ENCODE measurements at regions not wholly inside any gene's neighbourhood (a gene's known extent, or its start where the extent isn't known, plus 50 kb on each side); places are given as distances from the start of the nearest gene placed in this dataset.

GRCh38 chr4:178462710-178463109 is 1020.5 kb upstream of the AGA start:
- Histone ChIP-seq H3K9me3 (no peaks in the 10 kb centered on the region), H3K27ac (replicated peaks in 1 of 4) (no peak overlapping the region), H3K27me3 (no peaks in the 10 kb centered on the region), H3K4me1 (no peaks in the 10 kb centered on the region), H3K36me3 (no peaks in the 10 kb centered on the region), H3K4me3 (no peak overlapping the region)
- WGBS = 47% methylated on average over 4 of the region's 4 CpGs
- intact Hi-C loops (cut with DNase I) = no loop called here
- TF ChIP-seq EP300 (IDR thresholded peaks at IDR 0.05) (no peak), CTCF (IDR thresholded peaks at IDR 0.05) (no peak), POLR2AphosphoS5 (IDR thresholded peaks at IDR 0.05) (no peak), POLR2A (IDR thresholded peaks at IDR 0.05; ENCODE audit: low read depth) (no peak)
- DNase-seq (ENCODE audit: extremely low spot score) = no peak

- WGBS = 84% methylated on average over 2 of the region's 2 CpGs
- Histone ChIP-seq H3K4me3 (no peak overlapping the region), H3K36me3 (no peaks in the 10 kb centered on the region), H3K27me3 (no peaks in the 10 kb centered on the region), H3K4me1 (no peaks in the 10 kb centered on the region), H3K27ac (replicated peaks in 1 of 4) (no peak overlapping the region), H3K9me3 (no peaks in the 10 kb centered on the region)
- intact Hi-C loops (cut with DNase I) = no loop called here
- no peak for TF ChIP-seq CTCF (IDR thresholded peaks at IDR 0.05)
- no peak for TF ChIP-seq EP300 (IDR thresholded peaks at IDR 0.05)
- TF ChIP-seq POLR2A (IDR thresholded peaks at IDR 0.05; ENCODE audit: low read depth) = no peak
- no peak for DNase-seq (ENCODE audit: extremely low spot score)
Measured at GRCh38 chr4:178463747-178464146, 1021.5 kb upstream of the AGA start.

GRCh38 chr4:178470996-178471784 is 1029.0 kb upstream of the AGA start:
- H3K4me3 ChIP-seq = no peak overlapping the region
- H3K27ac ChIP-seq (replicated peaks in 1 of 4) = no peak overlapping the region
- H3K9me3 ChIP-seq = no peaks in the 10 kb centered on the region
- no peaks in the 10 kb centered on the region for H3K27me3 ChIP-seq
- no peaks in the 10 kb centered on the region for H3K36me3 ChIP-seq
- intact Hi-C loops (cut with DNase I) = no loop called here
- WGBS = 69% methylated on average over 4 of the region's 4 CpGs
- H3K4me1 ChIP-seq = no peaks in the 10 kb centered on the region
- no peak for DNase-seq (ENCODE audit: extremely low spot score)
- TF ChIP-seq CTCF (IDR thresholded peaks at IDR 0.05) = no peak
- TF ChIP-seq POLR2A (IDR thresholded peaks at IDR 0.05; ENCODE audit: low read depth) = no peak
- TF ChIP-seq POLR2AphosphoS5 (IDR thresholded peaks at IDR 0.05) = no peak
- TF ChIP-seq EP300 (IDR thresholded peaks at IDR 0.05) = no peak

- DNase-seq (ENCODE audit: extremely low spot score) = no peak
- no peaks in the 10 kb centered on the region for H3K27me3 ChIP-seq
- no peak overlapping the region for H3K27ac ChIP-seq (replicated peaks in 1 of 4)
- no peaks in the 10 kb centered on the region for H3K36me3 ChIP-seq
- no peaks in the 10 kb centered on the region for H3K4me1 ChIP-seq
- WGBS = 92% methylated on average over 2 of the region's 2 CpGs
- no peaks in the 10 kb centered on the region for H3K9me3 ChIP-seq
- no peak for TF ChIP-seq EP300 (IDR thresholded peaks at IDR 0.05)
- no peak for TF ChIP-seq CTCF (IDR thresholded peaks at IDR 0.05)
- TF ChIP-seq POLR2AphosphoS5 (IDR thresholded peaks at IDR 0.05) = no peak
- no peak for TF ChIP-seq POLR2A (IDR thresholded peaks at IDR 0.05; ENCODE audit: low read depth)
- intact Hi-C loops (cut with DNase I) = no loop called here
- no peak overlapping the region for H3K4me3 ChIP-seq
Measured at GRCh38 chr4:178471994-178472393, 1029.8 kb upstream of the AGA start.

- WGBS = 37% methylated on average over 3 of the region's 3 CpGs
- TF ChIP-seq CTCF (IDR thresholded peaks at IDR 0.05) (no peak), EP300 (IDR thresholded peaks at IDR 0.05) (no peak), POLR2AphosphoS5 (IDR thresholded peaks at IDR 0.05) (no peak), POLR2A (IDR thresholded peaks at IDR 0.05; ENCODE audit: low read depth) (no peak)
Measured at GRCh38 chr4:178480105-178480504, 1037.9 kb upstream of the AGA start.

More at GRCh38 chr4:178480105-178480504, 1037.9 kb upstream of the AGA start:
- intact Hi-C loops (cut with DNase I) = no loop called here
- Histone ChIP-seq H3K27me3 (no peaks in the 10 kb centered on the region), H3K4me1 (no peaks in the 10 kb centered on the region), H3K4me3 (no peak overlapping the region), H3K27ac (replicated peaks in 1 of 4) (no peak overlapping the region), H3K9me3 (no peaks in the 10 kb centered on the region), H3K36me3 (no peaks in the 10 kb centered on the region)
- no peak for DNase-seq (ENCODE audit: extremely low spot score)

Measured in esophagus muscularis mucosa (tissue), 4 donors.